ENCODE measurements at regions not wholly inside any gene's neighbourhood (a gene's known extent, or its start where the extent isn't known, plus 50 kb on each side); places are given as distances from the start of the nearest gene placed in this dataset.
A peak's percentile ranks its signal among the peaks of the same experiment; 100 is the strongest.

GRCh38 chr4:11618666-11619282 lies 190.1 kb upstream of the HS3ST1 start:
- DNase-seq = no peak

GRCh38 chr4:11616856-11617255 lies 188.2 kb upstream of the HS3ST1 start:
- DNase-seq = no peak

DNA sequence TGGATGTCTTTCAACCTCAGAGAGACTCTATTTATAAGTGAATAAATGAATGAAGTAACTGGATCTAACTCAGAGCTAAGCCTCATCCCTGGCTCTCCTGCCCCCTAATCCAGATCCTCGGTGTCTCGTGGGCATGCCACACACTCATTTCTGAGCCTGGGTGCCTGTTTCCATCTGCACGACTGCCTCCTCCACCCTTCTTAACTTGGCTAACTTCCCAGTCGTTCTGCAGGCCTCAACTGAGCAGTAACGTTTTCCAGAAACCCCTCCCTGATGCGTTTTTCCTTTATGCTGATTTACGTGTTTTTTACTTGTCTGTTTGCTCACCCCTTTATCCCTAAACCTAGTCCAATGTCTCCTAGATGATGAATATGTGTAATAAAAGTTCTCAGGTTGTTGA lies 186.9 kb upstream of the HS3ST1 start:
- no peak for DNase-seq

DNA sequence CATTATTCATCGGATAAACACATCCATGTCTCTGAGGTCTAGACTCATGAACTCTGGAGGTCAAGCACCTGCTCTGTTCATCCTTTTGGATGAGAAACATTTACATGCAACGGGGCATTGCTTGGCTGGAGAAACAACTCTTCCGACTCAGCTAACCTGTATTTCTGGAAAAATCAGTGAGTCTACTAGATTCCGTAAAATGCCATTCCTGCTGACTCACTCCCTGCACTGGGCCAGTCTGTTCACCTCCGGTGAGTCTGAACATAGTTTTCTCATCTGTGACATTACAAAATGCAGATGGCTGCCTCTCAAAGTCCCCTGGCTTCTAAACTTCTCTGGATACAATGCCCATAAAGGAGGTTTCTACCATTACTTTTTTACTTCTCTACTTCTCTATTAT lies 185.7 kb upstream of the HS3ST1 start:
- DNase-seq = no peak

DNA sequence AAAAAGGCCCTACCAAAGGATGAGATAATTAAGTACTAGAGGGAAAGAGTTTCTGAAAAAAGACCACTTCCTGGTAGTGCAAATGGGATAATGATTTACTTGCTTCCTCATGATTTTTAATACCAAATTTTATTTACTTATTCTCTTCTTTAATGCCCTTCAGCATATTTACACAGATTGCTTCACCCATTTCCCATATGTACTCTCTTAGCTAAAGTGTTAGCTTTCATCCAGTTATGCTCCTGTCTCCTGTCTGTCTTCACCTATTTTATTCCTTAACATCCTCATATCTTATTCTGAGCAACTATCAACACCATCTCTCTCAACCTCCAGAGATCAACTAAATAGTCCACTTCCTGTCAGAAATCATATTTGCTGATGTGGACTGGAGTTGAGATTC lies 183.2 kb upstream of the HS3ST1 start:
- DNase-seq = no peak

- no peak for DNase-seq
Observed at GRCh38 chr4:11609751-11610150, 181.1 kb upstream of the HS3ST1 start.

DNA sequence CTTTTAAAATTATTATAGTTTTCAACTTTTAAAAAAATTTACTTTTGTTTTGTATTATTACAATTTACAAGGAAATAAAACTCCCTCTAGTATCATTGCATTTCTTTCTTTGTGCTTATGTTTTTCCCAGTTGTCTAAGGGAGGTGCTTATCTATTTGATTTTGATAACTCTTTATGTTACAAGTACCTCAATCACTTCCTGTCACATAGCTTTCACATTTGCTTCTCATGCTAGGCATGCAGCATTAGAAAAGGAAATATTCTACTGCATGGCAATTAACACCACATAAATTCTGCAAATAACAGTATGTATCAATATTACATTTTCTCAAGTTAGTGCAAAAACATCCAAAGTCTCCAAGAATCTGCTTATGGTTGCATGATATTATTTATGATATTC lies 180.3 kb upstream of the HS3ST1 start:
- no peak for DNase-seq

- DNase-seq = no peak
Observed at GRCh38 chr4:11606078-11606477, 177.4 kb upstream of the HS3ST1 start.

DNA sequence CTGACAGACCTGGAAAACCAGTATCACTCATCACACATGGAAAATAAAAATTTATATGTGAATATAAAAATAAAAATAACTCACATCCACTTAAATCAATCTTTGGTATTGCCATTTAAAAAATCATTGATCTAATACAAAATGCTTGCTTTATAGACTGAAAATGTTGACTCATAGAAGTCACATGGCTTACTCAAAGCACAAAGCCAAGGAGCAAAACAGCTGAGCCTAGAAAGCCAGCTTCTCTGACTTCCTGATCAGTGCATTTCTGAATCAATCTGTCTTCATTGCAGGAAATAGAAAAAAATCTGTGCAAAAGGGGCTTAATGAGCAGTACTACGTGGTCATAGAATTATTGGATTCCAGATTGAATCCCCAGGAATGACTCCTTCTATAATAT lies 176.9 kb upstream of the HS3ST1 start:
- DNase-seq = no peak

DNA sequence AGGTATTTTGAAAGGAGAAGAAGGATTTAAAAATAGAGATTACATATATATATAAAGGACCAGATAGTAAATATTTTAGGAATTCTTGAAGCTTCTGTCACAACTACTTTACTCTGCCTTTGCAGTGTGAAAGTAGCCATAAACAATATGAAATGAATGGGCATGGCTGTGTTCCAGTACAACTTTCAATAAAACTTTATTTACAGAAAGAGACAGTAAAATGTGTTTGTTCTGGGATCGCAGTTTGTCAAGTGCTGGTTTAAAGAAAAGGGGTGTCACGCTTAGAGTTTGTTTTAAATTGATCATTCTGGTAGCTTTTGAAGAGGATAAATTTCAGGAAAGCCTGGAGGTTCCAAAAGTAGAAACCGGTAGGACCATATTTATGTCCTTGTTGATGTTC lies 176.1 kb upstream of the HS3ST1 start:
- no peak for DNase-seq

- DNase-seq = no peak
Observed at GRCh38 chr4:11603591-11604194, 175.0 kb upstream of the HS3ST1 start.

DNA sequence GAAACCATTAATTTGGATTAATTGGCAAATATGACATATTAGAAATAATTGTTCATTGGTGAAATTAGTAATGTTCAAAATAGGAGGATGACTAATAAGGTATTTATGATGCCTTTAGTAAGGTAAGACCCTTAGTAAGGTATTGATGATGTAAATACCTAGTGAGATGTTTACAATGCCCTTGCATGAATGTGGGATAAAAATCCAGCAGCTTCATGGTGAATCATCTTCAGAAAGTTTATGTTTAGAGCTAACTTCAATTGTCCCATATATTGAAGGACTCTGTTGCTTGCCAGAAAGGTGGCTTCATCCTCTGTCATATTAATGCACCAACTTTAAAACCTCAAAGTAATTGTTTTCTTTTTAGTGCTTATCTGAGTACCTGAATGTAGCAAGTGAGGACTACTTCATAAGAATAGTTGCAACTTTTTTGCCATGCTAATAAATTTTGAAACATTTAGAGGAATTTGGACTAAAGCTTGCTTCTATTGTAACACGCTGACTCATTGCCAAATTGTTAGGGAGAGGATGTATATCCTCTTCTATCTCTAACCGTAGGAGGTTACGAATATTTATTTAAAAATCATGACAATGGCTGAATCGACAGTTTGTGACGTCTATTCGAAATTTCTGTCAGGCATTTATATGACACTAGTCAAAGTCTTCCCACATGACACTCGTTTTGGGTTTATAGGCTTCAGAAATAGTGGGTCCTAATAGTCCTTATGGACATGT lies 174.1 kb upstream of the HS3ST1 start:
- no peak for DNase-seq

- DNase-seq = no peak
Observed at GRCh38 chr4:11599064-11599463, 170.4 kb upstream of the HS3ST1 start.

GRCh38 chr4:11598591-11598990 lies 169.9 kb upstream of the HS3ST1 start:
- DNase-seq = no peak

DNA sequence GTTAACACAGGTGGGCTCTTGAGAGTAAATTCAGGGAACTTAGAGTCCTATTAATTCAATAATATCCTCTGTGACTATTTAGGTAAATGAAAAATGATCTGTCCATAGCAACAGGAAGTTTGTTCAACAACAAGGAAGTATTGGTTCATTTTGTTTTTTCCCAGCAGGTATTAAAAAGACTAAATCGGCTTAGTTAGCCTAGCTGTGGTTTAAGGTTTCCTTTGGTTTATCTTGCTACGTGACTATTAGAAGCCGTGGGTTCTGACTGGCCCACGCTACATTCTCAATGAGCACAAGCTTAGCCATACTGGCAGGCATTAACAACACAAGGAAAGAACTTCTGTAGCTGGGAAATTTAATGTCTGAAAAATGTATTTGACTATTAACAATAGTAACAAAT lies 168.8 kb upstream of the HS3ST1 start:
- DNase-seq = peak; percentile 42 to 77

DNA sequence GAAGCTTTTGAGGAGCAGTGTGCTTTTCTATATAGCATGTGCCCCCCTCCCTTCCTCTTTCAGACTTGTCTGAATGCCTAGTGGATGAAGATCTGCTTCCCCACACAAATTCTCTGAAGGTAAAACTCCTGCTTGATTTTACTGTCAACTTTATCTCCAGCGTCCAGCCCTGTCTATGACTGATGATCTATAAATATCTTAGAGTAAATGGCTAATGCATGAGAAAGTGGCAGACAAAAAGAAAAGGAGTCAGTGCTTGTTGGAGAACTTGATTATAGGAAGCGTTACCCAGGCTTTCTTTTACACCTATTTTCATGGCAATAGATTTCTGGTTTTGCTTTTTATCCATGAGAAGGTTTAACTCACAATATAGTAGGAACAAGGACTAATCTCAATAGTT lies 168.3 kb upstream of the HS3ST1 start:
- no peak for DNase-seq

DNA sequence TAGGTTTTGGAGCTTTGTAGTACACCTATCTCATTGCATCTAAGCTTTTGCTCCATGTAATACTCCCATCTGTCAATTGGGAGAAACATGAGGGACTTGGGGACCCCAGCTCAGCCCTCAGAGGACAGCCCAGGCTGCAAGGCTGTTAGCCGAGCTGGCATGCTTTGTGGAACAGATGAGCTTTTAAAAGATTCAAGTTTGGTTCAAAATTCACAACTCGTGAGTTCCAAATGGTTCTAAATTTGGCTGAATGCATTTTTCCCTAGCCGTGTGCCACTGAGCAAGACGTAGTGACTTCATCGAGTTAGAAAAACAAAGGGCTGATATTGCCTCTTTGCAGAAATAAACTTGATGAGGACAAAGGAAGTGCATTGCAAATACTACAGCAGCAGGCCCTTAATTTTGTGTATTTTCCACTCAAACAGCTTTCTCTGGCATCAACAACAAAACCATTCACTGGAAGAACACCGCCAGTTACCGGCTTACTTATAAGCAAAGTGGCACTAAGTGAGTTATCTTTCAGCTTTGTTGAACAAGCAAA lies 165.0 kb upstream of the HS3ST1 start:
- peak; percentile 43 to 74 for DNase-seq

GRCh38 chr4:11592276-11592675 lies 163.6 kb upstream of the HS3ST1 start:
- no peak for DNase-seq

- DNase-seq = no peak
Observed at GRCh38 chr4:11590132-11590531, 161.4 kb upstream of the HS3ST1 start.

DNA sequence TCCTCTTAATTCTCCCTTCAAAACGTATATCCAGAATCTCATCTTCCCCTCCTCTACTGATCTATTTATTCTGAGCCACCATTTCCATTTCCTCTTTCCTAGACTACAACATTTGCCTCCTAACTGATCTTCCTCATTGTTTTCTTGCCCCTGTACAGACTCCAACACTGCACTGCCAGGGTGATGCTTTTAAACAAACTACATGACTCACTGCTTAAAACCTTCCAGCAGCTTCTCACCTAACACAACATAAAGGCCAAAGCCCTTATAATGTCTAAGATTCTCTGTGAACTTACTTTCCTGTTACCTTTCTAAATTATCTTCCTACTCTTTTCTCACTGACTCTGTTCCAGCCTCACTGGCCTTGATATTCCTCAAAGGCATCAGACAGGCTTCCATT lies 161.0 kb upstream of the HS3ST1 start:
- DNase-seq = no peak

DNA sequence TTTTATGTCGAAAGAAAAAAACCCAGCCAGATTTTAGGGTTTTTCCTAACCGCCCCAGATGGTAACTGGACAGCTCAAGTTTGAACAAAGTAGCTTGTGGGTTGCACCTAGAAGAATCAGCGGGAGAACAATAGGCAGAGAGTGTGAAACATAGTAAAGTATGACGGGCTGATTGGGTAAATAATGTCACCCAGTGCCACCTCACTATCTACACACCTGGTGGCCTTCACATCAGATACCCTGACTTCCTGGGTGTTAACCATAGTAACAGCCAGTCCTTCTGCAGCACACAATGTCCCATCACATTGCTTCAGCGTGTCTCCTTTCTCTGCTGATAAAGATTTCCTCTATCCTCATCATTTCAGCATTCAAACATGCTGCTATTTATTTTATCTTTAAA lies 159.1 kb upstream of the HS3ST1 start:
- no peak for DNase-seq

DNA sequence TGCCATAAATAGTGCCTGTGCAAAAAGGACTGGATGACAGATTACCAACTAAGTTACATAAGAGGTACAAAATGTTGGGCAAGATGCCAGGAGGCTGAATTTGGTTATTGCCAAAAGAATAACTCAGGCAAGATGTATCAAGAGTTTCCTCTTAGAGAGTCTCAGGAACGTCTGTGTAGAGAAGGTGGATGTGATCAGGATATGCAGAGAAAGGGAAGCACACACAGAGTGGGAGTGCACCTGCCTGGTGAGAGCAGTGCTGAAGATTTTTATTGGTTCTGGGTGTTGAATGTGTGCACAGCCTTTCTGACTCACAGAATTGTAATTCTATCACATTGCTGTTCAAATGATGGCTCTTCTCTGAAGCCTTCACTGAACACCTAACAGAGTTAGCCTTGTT lies 156.8 kb upstream of the HS3ST1 start:
- peak in 1 of 2 experiments; percentile 57 for DNase-seq

GRCh38 chr4:11568511-11568910 lies 139.8 kb upstream of the HS3ST1 start:
- no peak for DNase-seq

DNA sequence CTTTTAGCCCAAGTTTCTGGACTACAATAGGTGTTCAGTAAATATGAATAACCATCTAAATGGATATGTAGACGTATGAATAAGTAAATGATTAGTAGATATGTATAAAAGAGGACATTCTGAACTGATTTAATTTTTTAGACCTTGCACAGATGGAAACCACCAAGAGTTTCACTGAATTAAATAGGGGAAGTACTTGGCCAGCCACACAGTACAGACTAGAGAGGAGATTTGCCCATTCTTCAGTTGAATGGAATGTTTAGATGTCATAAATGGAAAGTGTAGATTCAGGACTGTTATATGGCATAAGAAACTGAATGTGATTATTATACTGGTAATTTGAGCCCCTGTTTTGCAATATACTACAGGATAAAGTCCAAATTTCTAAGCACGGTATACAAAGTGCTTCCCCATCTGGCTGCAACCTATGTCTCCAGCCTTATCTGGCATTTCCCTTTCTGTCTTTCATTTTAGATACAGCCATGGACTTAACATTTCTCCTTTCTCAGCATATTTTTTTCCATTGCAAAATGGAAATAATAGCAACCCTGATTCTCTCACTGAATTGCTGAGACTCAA lies 137.8 kb upstream of the HS3ST1 start:
- no peak for DNase-seq
